GM04504 (cell line): ENCODE measurements at regions not wholly inside any gene's neighbourhood (a gene's known extent, or its start where the extent isn't known, plus 50 kb on each side); places are given as distances from the start of the nearest gene placed in this dataset.
"Not testable (repeated sequence)": the region's sequence is repeated elsewhere in the genome, so short reads cannot be mapped to it uniquely, and the experiment has no call there.

Experiments
- DNase-seq: peaks from one replicate; pipeline ENCODE4 v3.0.0-alpha.2; 2012; ENCODE audit warnings: low read depth

- peak; percentile 93 for DNase-seq
Measured at GRCh38 chr5:9851458-9851857, 221.3 kb upstream of the TAS2R1 start.

DNA sequence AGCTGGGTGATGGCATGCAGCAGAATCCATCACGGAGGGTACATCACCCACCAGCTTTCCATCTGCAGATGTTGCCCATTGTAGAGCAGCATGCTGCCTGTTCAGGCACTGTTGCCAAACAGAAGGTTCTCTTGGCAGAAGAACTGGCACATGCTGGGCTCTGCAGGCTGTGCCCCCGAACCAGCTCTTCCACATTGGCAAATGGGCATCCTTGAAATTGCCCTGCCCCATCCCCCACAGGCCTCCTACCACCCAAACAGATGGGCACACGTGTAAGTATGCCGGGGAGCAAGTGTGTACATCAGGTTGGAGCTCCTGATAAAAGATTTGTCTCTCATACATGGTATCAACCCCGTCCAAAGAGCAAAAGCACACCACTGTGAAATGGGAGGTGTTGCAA, 220.3 kb upstream of the TAS2R1 start:
- DNase-seq, result no peak

- DNase-seq, result no peak
Measured at GRCh38 chr5:9847631-9848030, 217.5 kb upstream of the TAS2R1 start.

GRCh38 chr5:9845185-9845584, 215.0 kb upstream of the TAS2R1 start:
- DNase-seq, result no peak

- DNase-seq, result no peak
Measured at GRCh38 chr5:9841516-9842170, 211.5 kb upstream of the TAS2R1 start.

DNA sequence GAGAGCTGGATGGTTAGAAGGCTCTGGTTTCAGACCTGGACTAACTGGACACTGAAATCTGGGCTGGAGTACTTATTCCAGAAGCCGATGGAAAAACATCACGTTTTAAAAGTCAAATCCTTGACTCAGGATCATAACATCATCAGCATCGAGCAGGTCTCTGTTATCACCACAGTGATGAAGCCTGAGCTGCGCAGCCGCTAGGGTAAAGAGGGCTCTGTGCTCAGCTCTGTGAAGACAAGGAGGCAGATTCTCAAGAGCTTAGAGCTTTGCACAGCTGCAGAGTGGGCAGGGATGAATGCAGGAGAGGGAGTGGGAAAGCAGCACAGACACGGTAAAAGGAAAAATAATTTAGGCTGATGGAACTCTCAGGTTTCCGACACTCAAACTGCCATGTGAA, 208.8 kb upstream of the TAS2R1 start:
- DNase-seq, result no peak

DNA sequence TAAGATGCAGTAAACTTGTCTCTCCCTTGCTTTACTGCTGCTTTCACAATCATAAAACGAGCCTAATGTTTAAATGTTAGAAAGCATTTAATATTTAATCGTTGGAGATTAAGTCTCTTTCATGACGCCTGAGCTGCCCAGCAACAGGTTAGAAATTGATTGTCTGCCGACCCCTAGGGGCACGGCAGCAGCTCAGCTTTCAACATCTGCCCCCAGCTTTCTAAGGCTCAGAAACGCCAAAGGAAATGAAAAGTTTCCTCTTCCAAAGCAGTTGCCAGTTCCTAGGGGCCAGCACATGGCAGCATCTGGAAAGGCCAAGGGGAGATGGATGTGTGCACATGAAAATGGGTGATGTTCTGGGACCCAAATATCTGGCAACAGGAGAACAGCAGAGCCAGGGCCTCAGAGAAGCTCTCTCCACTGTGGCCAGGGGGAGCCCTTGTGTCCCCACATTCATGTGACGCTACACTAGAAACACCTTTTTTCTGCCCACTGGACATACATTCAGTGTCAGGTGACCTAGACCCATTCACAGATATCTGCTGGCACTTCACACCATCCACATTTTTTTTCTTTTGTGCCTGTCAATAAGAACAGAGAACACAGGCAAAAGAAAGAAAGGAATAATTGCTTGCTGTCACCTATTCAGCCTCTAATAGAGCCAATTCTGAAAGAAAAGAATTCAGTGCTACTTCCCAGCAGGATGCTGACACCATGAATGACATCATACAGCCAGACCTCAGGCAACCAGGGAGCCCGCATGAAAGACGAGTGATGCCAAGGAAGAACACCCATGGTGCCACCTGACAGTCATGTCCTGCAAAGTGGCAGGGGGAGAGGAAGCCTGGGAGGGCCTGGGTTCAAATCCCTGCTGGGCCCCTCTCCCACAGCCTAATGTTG, 205.0 kb upstream of the TAS2R1 start:
- no peak for DNase-seq

- no peak for DNase-seq
Measured at GRCh38 chr5:9833871-9834270, 203.7 kb upstream of the TAS2R1 start.

GRCh38 chr5:9832921-9833320, 202.8 kb upstream of the TAS2R1 start:
- DNase-seq, result no peak

DNA sequence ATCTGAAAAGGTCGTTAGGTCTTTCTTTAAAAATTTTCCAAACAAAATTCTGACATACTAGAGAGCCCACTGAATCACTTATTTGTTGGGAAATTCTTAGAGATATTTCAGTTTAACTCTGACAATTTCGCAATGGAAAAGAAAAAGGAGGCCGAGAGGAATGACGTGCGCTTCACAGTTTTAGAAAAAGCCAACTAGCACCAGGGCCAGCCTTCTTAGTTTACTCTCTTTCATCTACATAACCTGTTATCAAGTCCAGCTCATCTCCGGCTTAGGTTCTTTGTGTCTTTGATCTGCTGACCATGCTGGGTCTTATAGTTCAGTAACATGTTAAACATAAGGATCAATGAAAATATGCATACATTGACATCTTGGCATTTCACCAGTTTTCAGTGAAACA, 201.7 kb upstream of the TAS2R1 start:
- DNase-seq, result no peak

DNA sequence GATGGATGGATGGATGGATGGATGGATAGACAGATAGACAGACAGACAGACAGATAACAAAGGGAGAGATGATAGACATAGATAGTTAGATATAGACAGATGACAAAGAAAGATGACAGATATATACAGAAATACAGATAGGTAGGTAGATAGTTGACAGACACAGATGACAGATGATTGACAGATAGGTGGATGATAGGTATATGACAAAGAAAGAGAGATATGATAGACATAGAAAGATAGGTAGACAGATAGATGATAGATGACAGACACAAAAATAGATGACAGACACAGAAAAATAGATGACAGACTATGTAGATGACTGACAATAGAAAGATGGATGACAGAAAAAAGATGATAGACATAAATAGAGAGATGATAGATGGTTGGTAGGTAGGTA, 200.0 kb upstream of the TAS2R1 start:
- DNase-seq, result no peak

DNA sequence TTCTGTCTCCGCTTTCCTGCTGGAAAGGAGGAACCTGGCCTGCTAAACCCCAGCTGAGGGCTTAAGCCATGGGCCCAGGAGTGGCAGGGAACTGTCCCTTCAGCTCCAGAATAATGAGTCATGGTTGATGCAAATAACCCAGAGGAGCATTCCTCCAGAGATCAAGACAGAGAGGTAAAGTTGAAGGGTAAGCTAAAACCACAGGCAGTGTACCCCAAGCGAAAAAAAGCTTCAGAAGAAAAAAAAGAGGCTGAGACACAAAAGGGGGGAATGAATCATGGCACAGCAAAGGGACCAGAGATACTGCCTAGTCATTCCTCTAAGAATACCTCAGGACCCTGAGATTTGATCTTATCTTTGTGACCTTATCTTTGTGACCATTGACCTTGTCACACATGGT, 199.5 kb upstream of the TAS2R1 start:
- DNase-seq, result no peak

GRCh38 chr5:9820691-9821449, 190.7 kb upstream of the TAS2R1 start:
- peak; percentile 49 for DNase-seq

DNA sequence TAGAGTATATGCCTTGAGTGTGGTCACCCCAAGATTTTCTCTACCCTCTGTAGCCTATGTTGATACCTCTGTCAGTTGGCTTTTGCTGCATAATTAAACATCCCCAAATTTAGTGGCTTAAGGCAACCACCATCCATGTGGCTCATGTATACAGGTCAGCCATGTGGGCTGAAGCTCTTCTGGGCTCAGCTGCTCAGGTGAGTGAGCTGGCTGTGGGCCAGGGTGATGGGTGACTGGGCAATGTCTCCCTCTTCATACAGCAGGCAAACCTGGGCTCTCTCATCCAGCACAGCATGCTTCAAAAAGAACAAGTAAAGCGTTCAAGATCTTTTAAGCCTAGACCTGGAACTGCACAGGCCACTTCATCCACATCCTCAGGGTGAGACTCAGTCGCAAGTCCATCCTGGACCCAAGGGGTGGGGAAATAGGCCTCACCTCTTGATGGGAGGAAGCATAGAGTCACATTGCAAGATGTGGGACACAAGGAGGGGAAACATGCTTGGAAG, 188.2 kb upstream of the TAS2R1 start:
- no peak for DNase-seq

DNA sequence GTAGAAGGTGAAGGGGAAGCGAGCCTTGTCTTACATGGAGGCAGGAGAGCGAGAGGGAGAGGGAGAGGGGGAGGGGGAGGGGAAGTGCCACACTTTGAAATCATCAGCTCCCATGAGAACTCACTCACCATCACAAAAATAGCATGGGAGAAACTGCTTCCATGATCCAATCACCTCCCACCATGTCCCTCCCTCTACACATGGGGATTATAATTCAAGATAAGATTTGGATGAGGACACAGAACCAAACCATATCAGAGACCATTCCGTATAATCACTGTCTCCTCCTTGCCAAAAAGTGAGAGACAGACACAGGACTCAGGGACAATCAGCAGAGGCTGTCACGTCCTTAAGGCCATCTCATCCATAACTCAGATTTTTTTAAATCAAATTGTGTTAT, 187.7 kb upstream of the TAS2R1 start:
- DNase-seq, result no peak

DNA sequence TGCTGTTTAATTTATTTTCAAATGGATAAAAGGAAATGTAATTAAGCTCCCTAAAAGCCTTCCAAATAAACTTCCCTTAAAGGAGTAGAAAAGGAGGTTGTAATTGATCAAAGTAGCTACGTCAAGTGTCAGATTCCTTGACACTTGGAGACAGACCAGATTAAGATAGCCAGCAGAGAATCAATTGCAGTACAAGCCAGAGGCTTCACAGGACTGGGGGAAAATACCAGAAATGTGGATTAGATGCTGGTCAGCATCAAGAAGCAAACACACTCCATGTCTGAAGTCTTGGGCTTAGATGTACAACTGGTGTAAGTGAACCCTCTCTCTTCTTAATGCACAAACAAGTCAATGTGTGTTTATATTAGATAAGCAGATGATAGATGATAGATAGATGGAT, 184.9 kb upstream of the TAS2R1 start:
- no peak for DNase-seq

DNA sequence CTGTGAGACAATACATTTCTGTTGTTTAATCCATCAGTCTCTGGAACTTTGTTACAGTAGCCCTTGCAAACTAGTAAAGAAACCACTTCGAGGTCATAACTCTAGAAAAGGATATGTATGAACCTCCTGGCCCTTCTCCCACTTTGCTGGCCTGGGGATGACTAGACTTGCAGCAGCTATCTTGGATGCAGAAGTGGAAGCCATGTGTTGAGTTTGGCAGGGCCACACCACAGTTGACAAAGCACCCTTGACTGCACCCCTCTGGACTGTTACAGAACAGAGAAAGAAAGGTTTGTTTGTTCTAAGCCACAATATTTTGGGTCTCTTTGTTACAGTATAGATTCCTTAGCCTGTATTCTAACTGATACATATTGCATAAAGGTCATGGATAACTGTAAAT, 183.2 kb upstream of the TAS2R1 start:
- no peak for DNase-seq

DNA sequence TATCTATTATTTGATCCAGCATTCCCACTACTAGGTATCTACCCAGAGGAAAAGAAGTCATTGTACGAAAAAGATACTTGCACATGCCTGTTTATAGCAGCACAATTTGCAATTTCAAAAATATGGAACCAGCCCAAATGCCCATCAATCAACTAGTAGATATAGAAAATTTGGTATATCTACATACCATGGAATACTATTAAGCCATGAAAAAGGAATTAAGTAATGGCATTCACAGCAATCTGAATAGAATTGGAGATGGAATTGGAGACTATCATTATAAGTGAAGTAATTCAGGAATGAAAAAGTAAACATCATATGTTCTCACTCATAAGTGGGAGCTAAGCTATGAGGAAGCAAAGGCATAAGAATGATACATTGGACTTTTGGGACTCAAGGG, 177.2 kb upstream of the TAS2R1 start:
- DNase-seq, result not testable (repeated sequence)

DNA sequence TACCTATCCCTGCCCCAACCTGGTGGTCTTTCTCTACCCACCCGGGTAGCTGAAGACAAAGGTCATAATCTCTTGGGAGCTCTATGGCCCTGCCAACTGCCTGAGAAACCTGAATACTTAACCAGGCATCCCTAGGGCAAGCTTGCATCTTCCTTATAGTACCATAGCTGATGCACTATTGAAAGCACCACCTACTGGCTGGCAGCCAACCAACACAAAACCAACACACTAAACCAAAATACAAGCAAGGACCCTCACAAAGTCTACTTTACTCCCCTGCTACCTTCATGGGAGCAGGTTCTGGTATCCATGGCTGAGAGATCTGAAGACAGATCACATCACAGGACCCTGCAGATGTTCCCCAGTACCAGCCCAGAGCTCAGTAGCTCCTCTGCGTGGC, 171.8 kb upstream of the TAS2R1 start:
- no peak for DNase-seq

DNA sequence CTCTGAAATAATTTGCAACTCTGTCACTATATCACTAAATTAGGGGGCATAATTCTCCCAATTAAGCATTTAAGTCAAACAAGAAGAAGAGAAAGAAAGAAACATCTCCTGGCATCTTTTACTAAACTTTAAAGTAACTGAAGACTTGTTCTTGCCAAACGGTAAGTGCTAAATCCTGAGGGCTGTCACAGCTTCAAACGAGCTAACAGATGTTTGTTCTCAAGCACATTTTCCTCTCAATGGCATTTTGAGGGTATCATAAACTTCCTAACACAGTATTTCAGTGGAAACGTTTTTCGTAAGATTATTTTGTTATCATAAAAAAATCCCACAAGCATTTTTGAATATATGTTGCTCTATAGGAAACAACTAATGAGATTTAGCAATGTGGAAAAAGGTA, 169.5 kb upstream of the TAS2R1 start:
- DNase-seq, result no peak

- no peak for DNase-seq
Measured at GRCh38 chr5:9790276-9790675, 160.1 kb upstream of the TAS2R1 start.

DNA sequence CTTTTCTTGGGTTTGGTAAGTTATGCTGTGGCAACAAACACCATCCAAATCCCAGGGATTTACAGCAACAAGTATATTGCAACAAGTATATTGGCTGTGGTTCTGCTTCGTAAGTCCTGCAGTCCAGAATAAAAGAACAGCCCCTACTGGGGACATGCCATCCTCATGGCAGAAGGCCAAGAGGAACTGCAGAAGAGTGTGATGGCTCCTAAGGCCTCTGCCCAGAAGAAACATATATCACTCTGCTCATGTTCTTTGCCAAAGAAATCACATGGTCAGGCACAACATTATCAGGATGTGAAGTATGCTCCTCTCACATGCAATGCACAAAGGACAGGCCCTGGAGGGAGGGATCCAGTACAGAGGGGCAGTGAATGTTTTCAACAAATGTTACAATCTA, 159.6 kb upstream of the TAS2R1 start:
- no peak for DNase-seq
